ENCODE measurements at regions not wholly inside any gene's neighbourhood (a gene's known extent, or its start where the extent isn't known, plus 50 kb on each side); places are given as distances from the start of the nearest gene placed in this dataset.

DNA sequence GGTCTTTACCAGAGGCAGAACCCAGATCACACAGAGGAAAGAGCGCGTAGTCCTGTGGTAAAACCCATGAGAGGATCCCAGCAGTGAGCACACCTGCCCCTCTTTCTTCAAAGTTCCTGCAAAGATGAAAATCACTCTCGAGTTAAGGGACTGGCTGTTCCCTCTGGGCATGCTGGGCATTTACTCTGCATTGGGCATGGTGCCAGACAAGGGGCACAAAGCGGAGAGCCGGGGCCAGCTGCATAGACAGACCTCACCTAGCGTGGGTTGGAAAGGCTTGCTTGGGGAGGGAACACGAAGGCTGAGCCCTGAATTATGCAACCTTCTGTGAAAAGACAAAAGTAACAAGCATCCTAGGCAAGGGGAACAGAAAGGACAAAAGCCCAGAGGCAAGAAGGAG is 120.0 kb upstream of the TCERG1L start:
- TF ChIP-seq, protein P1, sequence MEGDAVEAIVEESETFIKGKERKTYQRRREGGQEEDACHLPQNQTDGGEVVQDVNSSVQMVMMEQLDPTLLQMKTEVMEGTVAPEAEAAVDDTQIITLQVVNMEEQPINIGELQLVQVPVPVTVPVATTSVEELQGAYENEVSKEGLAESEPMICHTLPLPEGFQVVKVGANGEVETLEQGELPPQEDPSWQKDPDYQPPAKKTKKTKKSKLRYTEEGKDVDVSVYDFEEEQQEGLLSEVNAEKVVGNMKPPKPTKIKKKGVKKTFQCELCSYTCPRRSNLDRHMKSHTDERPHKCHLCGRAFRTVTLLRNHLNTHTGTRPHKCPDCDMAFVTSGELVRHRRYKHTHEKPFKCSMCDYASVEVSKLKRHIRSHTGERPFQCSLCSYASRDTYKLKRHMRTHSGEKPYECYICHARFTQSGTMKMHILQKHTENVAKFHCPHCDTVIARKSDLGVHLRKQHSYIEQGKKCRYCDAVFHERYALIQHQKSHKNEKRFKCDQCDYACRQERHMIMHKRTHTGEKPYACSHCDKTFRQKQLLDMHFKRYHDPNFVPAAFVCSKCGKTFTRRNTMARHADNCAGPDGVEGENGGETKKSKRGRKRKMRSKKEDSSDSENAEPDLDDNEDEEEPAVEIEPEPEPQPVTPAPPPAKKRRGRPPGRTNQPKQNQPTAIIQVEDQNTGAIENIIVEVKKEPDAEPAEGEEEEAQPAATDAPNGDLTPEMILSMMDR (conservative IDR thresholded peaks at IDR 0.05), result no peak

DNA sequence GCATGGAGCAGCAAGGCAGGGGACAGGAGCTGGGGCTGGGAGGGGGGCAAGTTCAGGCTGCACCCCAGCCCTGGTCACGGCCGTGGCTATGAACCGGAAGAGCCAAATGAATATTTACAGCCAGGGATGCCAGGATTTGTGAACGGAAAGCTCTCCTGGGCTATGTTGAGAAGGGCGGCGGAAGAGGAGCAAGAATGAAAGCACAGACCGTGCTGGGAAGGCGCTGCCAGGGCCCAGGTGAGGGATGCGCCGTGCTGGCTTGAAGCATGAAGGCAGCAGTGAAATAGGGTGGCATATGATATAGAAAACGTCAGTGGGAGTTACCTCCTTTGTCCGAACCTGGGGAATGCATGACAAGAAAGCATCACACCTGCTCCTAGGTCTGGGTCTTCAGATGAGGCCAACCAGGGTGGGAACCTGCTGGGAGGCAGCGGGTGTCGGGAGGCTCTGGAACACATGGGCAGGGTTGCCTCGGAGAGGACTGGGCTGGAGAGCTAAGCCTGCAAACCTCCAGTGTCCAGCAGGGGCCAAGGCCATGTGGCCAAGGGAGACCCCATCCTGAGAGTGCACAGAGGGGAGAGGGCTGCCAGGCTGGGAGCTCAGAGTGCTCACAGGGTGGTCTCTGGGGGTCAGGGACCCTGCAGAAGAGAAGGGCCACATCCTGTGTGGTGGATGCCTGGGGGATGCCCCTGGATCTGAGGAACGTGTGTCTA is 120.6 kb upstream of the TCERG1L start:
- TF ChIP-seq, protein P1 (conservative IDR thresholded peaks at IDR 0.05), result no peak
- no peak overlapping the region for H3K27ac ChIP-seq

More for the DNA sequence above, 120.0 kb upstream of the TCERG1L start:
- H3K27ac ChIP-seq, result no peak overlapping the region

DNA sequence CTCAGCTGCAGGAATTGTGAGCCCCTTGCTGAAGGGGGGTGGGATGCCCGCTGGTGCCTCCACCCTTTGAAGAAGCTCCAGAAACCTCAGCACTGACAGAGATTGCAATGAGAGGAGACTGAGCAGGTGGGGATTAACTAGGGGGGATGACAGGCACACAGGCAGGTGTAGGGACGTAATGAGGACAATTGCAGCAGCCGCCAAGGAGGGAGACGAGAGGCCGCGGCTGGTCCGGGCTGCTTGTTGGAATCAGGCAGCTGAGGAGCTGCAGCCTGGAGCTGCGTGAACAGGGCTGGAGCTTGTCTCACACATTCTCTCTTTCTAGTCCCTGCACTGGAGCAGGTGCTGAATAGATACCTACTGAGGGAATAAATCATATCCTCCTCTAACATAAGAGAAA is 122.0 kb upstream of the TCERG1L start:
- no peak overlapping the region for H3K27ac ChIP-seq
- TF ChIP-seq, protein P1 (conservative IDR thresholded peaks at IDR 0.05), result no peak

DNA sequence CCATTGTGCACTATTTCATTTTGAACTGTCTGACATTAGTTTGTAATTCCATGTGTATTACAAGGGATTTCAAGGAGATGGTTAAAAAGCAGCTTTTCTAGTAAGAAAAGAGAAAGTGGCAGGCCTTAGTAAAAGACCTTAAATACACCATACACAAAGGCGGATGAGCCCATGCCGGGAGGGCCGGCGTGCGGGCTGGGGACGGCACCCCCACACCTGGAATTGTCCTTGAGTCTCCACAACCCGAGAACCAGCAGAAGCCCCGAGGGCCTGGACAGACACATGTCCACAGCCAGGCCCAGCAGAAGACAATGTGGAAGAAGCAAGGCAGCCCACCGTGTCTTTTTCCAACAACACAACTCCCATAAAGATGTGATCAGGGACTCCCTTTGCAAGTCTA is 123.7 kb upstream of the TCERG1L start:
- no peak overlapping the region for H3K27ac ChIP-seq
- TF ChIP-seq, protein P1 (conservative IDR thresholded peaks at IDR 0.05), result no peak

DNA sequence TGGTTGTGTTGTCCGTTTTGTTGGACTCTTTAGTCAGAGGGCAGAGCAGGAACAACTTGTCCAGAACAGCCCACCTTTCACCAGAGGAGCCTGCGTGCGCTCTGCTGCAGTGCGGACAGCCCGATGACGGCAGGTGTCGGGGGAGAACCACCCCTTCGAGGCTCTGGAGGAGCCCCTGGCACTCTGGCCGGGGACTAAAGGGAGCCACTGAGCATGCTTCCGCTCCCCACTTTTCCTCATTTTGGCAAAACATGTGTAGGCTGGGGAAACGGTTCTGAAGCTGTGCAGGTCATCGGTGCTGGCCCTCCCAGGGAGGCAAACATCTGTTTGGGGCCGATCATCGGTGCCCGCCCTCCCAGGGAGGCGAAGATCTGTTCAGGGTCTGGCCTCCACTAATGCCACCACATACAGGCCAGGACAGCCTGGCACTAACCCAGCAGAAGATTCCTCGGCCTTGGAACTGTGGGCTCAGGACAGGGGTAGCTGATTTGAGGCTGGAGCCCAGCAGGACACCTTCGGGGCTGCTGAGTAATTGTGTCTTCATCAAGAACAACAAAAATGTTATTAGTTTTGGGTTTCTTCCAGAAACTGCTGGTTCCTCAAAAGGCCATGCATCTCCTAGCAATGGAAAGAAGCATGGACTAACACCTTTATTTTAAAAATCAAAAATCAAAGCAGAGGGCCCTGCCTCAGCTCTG is 124.4 kb upstream of the TCERG1L start:
- TF ChIP-seq, protein P1 (conservative IDR thresholded peaks at IDR 0.05), result no peak

DNA sequence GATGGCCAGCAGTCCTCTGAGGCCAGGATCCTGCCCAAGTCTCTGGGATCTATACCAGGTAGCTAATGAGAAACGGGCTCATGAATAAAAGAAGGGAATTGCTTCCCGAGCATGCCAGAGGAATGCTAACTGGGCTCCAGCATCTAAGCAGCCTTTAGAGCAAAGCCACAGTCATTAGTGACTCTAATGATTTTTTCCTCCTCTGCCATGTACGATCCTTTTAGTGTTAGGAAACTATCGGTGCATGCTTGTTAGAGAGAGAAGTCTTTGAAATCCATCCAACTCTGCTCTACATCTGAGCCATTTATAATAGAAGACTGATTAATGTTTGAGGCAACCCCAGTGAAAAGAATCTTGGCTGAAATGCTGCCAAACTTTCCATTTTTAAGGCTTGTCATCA is 124.9 kb upstream of the TCERG1L start:
- H3K27ac ChIP-seq, result no peak overlapping the region
- TF ChIP-seq, protein P1 (conservative IDR thresholded peaks at IDR 0.05), result no peak

More for the DNA sequence above, 124.4 kb upstream of the TCERG1L start:
- H3K27ac ChIP-seq, result no peak overlapping the region

DNA sequence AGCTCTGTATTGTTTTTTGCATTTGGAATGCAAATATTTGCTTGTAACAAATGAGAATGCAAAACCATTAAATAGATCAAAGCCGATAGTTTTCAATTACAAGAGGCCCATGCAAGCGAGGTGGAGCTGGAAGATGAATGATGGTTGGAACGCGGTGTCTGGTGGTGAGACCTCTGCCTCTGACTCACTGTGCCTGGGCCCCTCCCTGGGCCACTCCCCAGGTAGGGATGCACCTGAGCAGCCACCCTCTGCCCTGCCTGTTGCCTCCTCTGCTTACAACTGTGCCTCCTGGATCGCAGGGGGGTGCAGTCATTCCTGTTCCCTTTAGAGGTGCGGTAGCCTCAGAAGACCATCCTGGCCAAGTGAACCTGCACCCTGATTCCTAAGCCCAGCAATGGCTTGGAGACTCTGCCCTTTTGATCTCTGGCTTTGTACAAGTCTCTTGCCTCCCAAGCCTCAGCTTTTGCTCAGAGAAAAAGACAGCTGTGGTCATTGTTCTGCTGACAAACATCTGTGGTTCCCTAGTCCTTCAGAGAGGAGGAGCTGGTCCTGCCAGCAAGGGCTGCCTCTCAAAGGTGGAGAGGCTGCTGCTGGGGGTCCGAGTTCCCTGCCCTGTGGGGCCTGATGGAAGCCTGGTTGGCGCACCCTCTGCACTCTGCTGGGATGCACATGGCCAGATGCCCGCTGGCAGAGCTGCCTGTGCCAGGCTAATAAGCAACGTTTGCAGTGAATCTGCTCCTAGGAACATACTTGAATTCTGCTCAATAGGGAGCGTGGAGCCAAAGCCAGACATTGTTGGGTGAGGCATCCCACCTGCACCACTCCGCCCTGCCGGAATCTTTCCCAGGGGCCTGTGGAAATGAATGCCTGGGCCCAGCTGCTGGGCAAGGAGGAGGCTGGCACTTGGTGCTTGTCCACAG is 126.3 kb upstream of the TCERG1L start:
- TF ChIP-seq, protein P1 (conservative IDR thresholded peaks at IDR 0.05), result no peak
- H3K27ac ChIP-seq, result no peak overlapping the region

Data from VCaP (cell line).